HUES64 (cell line): ENCODE measurements at regions not wholly inside any gene's neighbourhood (a gene's known extent, or its start where the extent isn't known, plus 50 kb on each side); places are given as distances from the start of the nearest gene placed in this dataset.
"Not testable (repeated sequence)": the region's sequence is repeated elsewhere in the genome, so short reads cannot be mapped to it uniquely, and the experiment has no call there.

ENCODE experiments used
- H3K27ac ChIP-seq: 2 replicates; pipeline ENCODE4 v1.7.0; 2013; ENCODE audit warnings: low read depth, low read length, inconsistent platforms
- H3K27me3 ChIP-seq: 2 replicates; pipeline ENCODE4 v1.6.1; 2013; ENCODE audit warnings: mild to moderate bottlenecking, low read length; ENCODE audit not compliant: insufficient read depth
- H3K36me3 ChIP-seq: 2 replicates; pipeline ENCODE4 v1.6.1; 2013; ENCODE audit warnings: mild to moderate bottlenecking, low read length; ENCODE audit not compliant: insufficient read depth
- H3K4me1 ChIP-seq: 2 replicates; pipeline ENCODE4 v1.6.1; 2013; ENCODE audit warnings: mild to moderate bottlenecking, low read length, moderate library complexity; ENCODE audit not compliant: insufficient read depth
- H3K4me3 ChIP-seq: 2 replicates; pipeline ENCODE4 v1.5.1; 2013; ENCODE audit warnings: mild to moderate bottlenecking, low read length, moderate library complexity
- H3K9ac ChIP-seq: 2 replicates; pipeline ENCODE4 v1.6.1; 2013; ENCODE audit warnings: mild to moderate bottlenecking, low read depth, low read length
- H3K9me3 ChIP-seq: 2 replicates; pipeline ENCODE4 v1.6.1; 2013; ENCODE audit warnings: low read depth, low read length; ENCODE audit not compliant: insufficient read depth
- WGBS: fragments of 150-250, 120-280 bp; methylation state at CpG from one replicate; pipeline ENCODE4 v1.1.7; 2013; ENCODE audit warnings: missing lambda C conversion rate; 5-methylcytosine and 5-hydroxymethylcytosine counted together

- Histone ChIP-seq H3K4me3 (no peak overlapping the region), H3K27me3 (no peaks in the 10 kb centered on the region), H3K9ac (no peak overlapping the region), H3K36me3 (no peaks in the 10 kb centered on the region), H3K4me1 (0 out of 2 replicates have a peak, but pooled peaks cover 6% of the 10 kb centered on the region), H3K27ac (no peak overlapping the region), H3K9me3 (no peaks in the 10 kb centered on the region)
- 27% methylated on average over 1 of the region's 1 CpG for WGBS
Measured at GRCh38 chr7:53596230-53596629, 560.8 kb downstream of the POM121L12 start.

GRCh38 chr7:53600296-53600695, 564.9 kb downstream of the POM121L12 start:
- Histone ChIP-seq H3K9me3 (no peaks in the 10 kb centered on the region), H3K9ac (no peak overlapping the region), H3K4me1 (0 out of 2 replicates have a peak, but pooled peaks cover 6% of the 10 kb centered on the region), H3K36me3 (no peaks in the 10 kb centered on the region), H3K4me3 (no peak overlapping the region), H3K27ac (no peak overlapping the region), H3K27me3 (no peaks in the 10 kb centered on the region)
- WGBS, result 97% methylated on average over 4 of the region's 4 CpGs

GRCh38 chr7:53602817-53603418, 567.5 kb downstream of the POM121L12 start:
- WGBS, result 84% methylated on average over 6 of the region's 6 CpGs
- Histone ChIP-seq H3K9ac (no peak overlapping the region), H3K36me3 (no peaks in the 10 kb centered on the region), H3K9me3 (no peaks in the 10 kb centered on the region), H3K27me3 (no peaks in the 10 kb centered on the region), H3K4me3 (no peak overlapping the region), H3K4me1 (no peaks in the 10 kb centered on the region), H3K27ac (no peak overlapping the region)

- Histone ChIP-seq H3K9ac (no peak overlapping the region), H3K27ac (no peak overlapping the region), H3K4me3 (no peak overlapping the region), H3K27me3 (no peaks in the 10 kb centered on the region), H3K4me1 (no peaks in the 10 kb centered on the region), H3K36me3 (no peaks in the 10 kb centered on the region), H3K9me3 (no peaks in the 10 kb centered on the region)
- 95% methylated on average over 6 of the region's 6 CpGs for WGBS
Measured at GRCh38 chr7:53603461-53603860, 568.0 kb downstream of the POM121L12 start.

GRCh38 chr7:53604201-53604600, 568.8 kb downstream of the POM121L12 start:
- H3K36me3 ChIP-seq, result no peaks in the 10 kb centered on the region
- no peak overlapping the region for H3K9ac ChIP-seq
- no peak overlapping the region for H3K27ac ChIP-seq
- no peaks in the 10 kb centered on the region for H3K4me1 ChIP-seq
- WGBS, result 82% methylated on average over 6 of the region's 6 CpGs
- no peaks in the 10 kb centered on the region for H3K27me3 ChIP-seq
- no peak overlapping the region for H3K4me3 ChIP-seq
- no peaks in the 10 kb centered on the region for H3K9me3 ChIP-seq

- Histone ChIP-seq H3K27me3 (no peaks in the 10 kb centered on the region), H3K9ac (no peak overlapping the region), H3K36me3 (no peaks in the 10 kb centered on the region), H3K4me1 (peaks cover 6% of the 10 kb centered on the region; the same call in 1 of the 2 replicates), H3K4me3 (no peak overlapping the region), H3K9me3 (no peaks in the 10 kb centered on the region), H3K27ac (no peak overlapping the region)
- WGBS, result 100% methylated on average over 1 of the region's 1 CpG
Measured at GRCh38 chr7:53607961-53608360, 572.5 kb downstream of the POM121L12 start.

- H3K27me3 ChIP-seq, result no peaks in the 10 kb centered on the region
- no peak overlapping the region for H3K4me3 ChIP-seq
- H3K27ac ChIP-seq, result no peak overlapping the region
- WGBS, result 90% methylated on average over 1 of the region's 1 CpG
- no peak overlapping the region for H3K9ac ChIP-seq
- peaks cover 6% of the 10 kb centered on the region; the same call in 1 of the 2 replicates for H3K4me1 ChIP-seq
- H3K36me3 ChIP-seq, result no peaks in the 10 kb centered on the region
- no peaks in the 10 kb centered on the region for H3K9me3 ChIP-seq
Measured at GRCh38 chr7:53609185-53609584, 573.8 kb downstream of the POM121L12 start.

GRCh38 chr7:53611043-53611442, 575.6 kb downstream of the POM121L12 start:
- no peak overlapping the region for H3K4me3 ChIP-seq
- H3K27me3 ChIP-seq, result no peaks in the 10 kb centered on the region
- no peak overlapping the region for H3K9ac ChIP-seq
- H3K9me3 ChIP-seq, result no peaks in the 10 kb centered on the region
- H3K4me1 ChIP-seq, result peaks cover 6% of the 10 kb centered on the region; the same call in 1 of the 2 replicates
- WGBS, result 65% methylated on average over 2 of the region's 3 CpGs
- H3K27ac ChIP-seq, result no peak overlapping the region
- H3K36me3 ChIP-seq, result no peaks in the 10 kb centered on the region

GRCh38 chr7:53624356-53624755, 588.9 kb downstream of the POM121L12 start:
- H3K4me3 ChIP-seq, result no peak overlapping the region
- H3K9me3 ChIP-seq, result no peaks in the 10 kb centered on the region
- H3K36me3 ChIP-seq, result no peaks in the 10 kb centered on the region
- 100% methylated on average over 2 of the region's 4 CpGs for WGBS
- no peaks in the 10 kb centered on the region; the same call in 1 of the 2 replicates for H3K4me1 ChIP-seq
- no peaks in the 10 kb centered on the region for H3K27me3 ChIP-seq
- no peak overlapping the region for H3K27ac ChIP-seq
- H3K9ac ChIP-seq, result no peak overlapping the region

- Histone ChIP-seq H3K4me1 (no peaks in the 10 kb centered on the region), H3K9me3 (no peaks in the 10 kb centered on the region), H3K36me3 (no peaks in the 10 kb centered on the region), H3K4me3 (no peak overlapping the region), H3K27me3 (no peaks in the 10 kb centered on the region), H3K9ac (no peak overlapping the region), H3K27ac (no peak overlapping the region)
- 99% methylated on average over 6 of the region's 6 CpGs for WGBS
Measured at GRCh38 chr7:53628775-53629174, 593.3 kb downstream of the POM121L12 start.

GRCh38 chr7:53635251-53635650, 599.8 kb downstream of the POM121L12 start:
- not testable (repeated sequence) for H3K36me3 ChIP-seq, H3K9ac ChIP-seq, H3K27me3 ChIP-seq, H3K4me3 ChIP-seq, H3K4me1 ChIP-seq, H3K27ac ChIP-seq, H3K9me3 ChIP-seq
- WGBS, result 92% methylated on average over 5 of the region's 5 CpGs

- Histone ChIP-seq H3K27ac (no peak overlapping the region), H3K9me3 (0 out of 2 replicates have a peak, but pooled peaks cover 6% of the 10 kb centered on the region), H3K27me3 (no peaks in the 10 kb centered on the region), H3K4me3 (no peak overlapping the region), H3K4me1 (peaks cover 9% of the 10 kb centered on the region), H3K9ac (no peak overlapping the region), H3K36me3 (no peaks in the 10 kb centered on the region)
Measured at GRCh38 chr7:53638517-53638916, 603.1 kb downstream of the POM121L12 start.
